ENCODE measurements at regions not wholly inside any gene's neighbourhood (a gene's known extent, or its start where the extent isn't known, plus 50 kb on each side); places are given as distances from the start of the nearest gene placed in this dataset.

DNA sequence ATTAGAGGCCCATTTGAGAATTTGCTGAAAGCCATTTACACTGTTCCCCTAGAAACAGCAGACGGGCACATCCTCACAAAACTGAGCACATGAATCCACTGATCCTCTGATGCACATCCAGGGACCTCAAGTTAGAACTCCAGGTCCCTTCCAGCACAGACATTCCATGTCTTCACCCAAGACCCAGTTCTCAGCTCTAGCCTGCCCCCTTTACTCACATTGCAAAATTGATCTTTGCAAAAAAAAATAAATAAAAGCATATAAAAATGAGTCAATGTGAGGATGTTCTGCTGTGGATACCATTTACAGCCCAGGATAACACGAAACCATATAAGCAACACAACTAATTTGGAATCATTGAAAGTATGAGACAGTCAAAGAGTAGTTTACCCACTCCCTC is 458.2 kb upstream of the JARID2 start:
- in situ Hi-C loops (cut with HindIII; ENCODE audit: low sequenced_read_pairs): no loop called here

DNA sequence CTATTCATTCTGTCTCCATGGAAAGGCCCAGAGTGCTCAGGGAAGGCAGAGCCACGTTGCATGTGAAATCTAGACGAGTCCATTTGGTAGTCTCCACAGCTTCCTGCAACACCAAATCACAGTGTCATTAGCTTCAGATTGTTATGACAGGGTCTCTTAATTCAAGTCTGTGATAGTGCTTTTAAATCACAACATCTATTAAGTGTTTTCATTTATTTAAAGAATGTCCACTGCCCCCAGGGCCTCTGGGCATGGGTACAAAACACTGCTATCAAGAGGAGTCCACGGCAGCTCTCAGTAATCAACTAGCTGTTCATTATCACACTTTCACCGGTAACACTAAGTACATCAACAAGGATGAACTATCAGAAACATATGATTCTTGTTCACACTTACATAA is 455.9 kb upstream of the JARID2 start:
- in situ Hi-C loops (cut with HindIII; ENCODE audit: low sequenced_read_pairs): no loop called here

DNA sequence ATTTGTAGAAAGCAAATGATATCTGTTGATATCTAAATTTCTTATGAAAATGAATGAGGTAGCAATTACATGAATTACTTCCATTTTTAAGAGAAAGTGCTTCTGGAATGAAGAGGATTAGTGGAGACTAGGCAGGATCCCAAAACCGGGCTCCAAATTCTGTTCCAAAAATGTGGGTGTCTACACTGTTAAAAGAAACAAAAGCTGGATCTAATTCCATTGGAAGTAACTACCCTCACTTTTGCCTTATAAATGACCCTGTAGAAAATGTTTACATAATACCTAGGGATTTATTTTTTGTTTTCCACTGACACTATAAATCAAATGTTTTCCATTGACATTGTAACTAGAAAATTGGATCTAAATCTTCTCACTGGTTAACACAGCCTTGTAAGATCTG is 454.9 kb upstream of the JARID2 start:
- in situ Hi-C loops (cut with HindIII; ENCODE audit: low sequenced_read_pairs): no loop called here

DNA sequence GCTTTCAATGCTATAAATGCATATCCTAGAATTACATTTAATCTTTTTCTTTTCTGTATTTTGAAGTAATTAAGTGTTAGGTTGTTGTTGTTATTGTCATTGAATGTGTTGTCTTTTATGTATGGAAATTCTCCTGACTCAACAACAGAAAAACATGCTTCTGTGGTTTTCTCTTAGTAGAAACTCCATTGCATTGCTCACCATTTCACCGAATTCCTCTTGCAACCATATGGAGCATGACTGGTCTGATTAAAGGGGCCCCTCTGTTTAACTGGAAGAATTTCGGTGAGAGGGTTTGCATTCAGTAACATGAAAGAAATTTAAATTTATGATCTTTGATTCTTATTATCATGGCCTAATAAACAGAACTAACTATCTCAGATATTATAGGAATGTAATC is 454.3 kb upstream of the JARID2 start:
- in situ Hi-C loops (cut with HindIII; ENCODE audit: low sequenced_read_pairs): no loop called here

DNA sequence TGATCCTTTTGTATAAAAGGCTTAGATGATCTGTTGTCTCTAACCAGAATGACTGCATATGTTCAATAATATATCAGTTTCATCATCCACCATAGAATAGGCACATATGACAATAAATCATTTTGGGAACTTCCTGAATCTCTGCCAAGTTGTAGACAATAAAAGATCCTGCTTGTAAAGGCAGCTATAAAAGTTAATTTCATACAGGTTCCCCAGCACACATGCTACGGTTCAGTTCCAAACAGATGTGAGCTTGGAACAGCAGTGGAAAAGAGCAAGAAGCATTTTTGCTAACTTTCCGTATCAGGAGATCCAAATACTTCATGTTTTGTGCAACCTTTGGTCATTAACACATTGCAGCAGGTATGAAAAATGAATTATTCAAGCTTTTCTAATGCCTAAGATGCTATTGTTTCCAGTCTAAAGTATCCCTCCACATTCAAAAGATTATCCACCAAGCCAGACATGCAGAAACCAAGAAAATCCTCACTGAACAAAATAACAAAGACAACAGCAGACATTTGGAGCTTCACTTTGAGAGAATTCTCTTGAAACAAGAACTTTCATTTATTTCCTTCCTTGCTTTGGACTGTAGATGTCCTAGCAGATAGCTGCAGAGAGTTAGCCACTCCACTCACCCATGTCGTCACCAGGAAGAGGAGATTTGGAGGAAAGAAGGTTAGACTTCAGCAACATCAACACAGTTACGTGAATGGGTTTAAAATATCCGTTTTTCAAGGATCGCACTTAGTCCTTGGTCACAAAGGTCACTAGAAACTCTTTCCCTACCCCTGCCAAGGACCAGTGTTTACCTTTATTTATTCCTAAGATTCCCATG is 453.5 kb upstream of the JARID2 start:
- in situ Hi-C loops (cut with HindIII; ENCODE audit: low sequenced_read_pairs): no loop called here

DNA sequence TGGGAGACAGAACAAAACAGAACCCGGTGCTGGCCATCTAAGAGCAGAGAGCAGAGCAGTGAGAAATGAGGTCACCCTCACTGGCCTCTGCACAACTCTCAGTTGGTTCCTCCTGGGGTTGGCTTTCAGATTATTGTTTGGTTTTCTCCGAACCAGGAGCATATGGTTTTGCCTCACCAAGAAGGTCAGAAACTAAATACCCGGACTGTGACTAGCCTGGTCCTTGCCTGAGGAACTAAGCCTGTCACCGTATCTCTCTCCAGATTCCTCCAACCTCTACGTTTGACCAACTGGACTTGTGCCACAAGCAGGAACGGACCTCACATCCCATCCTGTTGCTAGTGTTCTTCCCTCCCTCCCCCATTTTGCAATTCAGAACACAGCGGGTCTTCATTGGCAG is 450.4 kb upstream of the JARID2 start:
- in situ Hi-C loops (cut with HindIII; ENCODE audit: low sequenced_read_pairs): no loop called here

DNA sequence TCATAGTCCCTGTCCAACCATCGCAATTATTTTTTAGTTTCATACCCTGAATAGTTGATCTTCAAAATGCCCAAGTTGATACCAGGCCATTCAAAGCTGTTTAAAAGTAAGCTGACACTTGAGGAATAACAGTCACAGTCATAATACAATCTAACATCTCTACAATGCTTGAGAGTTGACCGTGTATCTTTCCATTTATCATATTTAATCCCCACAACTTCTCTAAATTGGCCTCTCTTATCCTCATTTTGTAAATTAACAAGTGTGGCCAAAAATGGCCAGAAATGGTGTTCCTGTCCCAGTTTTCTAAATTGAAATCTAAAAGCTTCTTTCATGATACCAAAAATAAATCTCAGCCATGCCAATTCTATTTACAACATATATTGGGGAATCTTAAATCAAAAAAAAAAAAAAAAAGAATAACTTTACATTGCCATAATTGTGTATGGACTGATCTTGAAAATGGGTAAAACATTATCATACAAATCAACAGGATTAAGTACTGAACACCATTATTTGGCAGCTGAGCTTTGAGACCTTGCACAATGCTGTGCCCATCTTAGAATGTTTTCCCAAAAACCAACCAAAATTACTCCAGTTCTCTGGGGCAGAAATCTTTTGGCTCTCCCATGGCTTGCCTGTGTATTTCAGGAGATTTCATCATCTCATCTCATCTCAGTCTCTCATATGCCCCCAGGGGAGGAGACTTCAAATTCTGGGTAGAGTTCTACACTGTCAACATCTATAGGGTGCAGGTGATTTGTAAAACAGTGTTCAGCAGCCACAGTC is 448.7 kb upstream of the JARID2 start:
- in situ Hi-C loops (cut with HindIII; ENCODE audit: low sequenced_read_pairs): no loop called here

DNA sequence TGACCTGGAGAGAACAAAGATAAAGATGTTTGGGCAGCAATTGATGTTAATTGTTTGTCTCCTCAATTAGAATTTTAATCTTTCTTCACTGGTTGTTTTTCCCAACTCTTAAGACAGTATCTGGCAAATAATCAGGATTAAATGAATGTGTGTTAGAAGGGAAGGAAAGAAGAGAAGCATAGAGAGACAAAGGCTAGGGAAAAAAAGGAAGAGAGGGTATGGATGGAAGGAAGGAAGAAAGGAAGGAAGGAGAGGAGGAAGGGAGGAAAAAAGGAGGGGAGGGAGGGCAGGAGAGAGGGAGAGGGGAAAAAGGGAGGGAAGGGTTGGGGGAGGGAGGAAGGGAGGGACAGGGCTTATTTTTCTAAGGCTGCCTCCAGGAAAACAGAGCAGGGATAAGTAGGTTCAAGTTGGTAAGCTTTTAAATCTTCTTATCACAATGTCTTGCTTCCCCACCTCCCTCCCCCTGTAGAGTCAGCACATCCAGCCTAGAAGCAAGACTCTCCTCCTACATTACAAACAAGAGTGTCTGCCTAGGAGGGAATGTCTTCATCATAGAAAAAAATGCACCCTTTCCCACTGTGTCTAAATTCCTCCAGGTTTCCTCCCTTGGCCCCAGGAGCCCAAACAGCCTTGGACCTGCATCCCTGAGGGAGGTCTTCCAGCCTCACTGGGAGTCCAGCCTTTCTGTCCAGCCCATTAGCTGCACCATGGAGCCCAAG is 447.8 kb upstream of the JARID2 start:
- in situ Hi-C loops (cut with HindIII; ENCODE audit: low sequenced_read_pairs): no loop called here

DNA sequence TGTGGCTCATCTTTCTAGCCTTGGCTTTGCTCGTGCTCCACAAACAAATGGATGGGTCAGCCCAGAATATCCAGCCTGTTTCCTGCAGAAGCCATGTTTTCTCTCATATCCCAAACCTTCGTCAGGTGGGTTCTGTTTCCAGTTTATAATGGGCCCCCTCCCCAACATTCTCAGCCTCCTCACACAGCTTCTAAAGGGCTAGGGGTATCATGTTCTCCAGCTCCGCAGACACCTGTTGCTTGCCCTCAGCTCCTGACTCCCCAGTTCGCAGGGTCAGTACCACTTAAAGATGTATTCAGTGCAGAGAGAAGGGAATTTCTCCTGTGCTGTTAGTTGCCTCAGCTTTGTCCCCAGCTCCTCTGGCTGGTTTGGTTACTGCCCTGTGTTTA is 447.3 kb upstream of the JARID2 start:
- in situ Hi-C loops (cut with HindIII; ENCODE audit: low sequenced_read_pairs): no loop called here

DNA sequence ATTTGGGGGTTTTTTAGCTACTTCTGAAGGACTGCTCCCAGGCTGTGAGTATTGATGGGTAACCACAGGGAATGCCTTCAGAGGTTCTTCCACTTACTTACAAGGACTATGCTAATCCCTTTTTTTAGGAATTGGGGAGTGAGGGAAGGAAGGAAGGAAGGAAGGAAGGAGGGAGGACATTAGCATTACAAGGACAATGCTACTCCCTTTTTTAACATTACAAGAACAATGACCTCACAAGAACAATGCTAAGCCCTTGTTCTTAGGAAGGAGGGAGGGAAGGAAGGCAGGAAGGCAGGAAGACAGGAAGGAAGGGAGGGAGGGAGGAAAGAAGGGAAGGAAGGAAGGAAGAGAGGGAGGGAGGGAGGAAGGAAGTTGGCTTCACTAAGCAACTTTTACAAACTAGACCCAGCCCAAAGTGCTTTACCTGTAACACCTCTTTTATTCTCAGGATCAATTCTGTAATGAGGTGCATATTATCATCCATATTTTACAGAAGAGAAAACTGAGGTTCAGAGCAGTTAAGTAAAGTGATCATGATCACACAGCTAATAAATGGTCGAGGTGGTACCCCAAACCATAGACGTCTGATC is 446.8 kb upstream of the JARID2 start:
- in situ Hi-C loops (cut with HindIII; ENCODE audit: low sequenced_read_pairs): no loop called here

DNA sequence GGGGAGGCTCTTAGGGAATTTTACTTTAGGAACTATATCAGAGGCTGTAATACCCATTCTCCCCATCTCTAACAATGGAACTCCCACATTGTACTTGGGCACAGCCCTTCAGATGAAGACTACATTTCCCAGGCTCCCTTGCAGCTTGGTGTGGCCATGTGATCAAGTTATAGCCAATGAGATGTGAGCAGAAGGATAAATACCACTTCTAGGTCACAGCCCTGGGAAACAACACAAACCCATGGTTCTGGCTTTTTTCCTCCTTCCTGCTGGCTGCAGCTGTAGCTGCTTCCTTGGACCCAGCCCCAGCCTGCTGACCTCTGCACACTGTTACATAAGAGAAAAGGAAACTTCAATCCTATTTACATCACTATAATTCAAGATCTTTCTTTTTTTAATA is 445.9 kb upstream of the JARID2 start:
- in situ Hi-C loops (cut with HindIII; ENCODE audit: low sequenced_read_pairs): no loop called here

DNA sequence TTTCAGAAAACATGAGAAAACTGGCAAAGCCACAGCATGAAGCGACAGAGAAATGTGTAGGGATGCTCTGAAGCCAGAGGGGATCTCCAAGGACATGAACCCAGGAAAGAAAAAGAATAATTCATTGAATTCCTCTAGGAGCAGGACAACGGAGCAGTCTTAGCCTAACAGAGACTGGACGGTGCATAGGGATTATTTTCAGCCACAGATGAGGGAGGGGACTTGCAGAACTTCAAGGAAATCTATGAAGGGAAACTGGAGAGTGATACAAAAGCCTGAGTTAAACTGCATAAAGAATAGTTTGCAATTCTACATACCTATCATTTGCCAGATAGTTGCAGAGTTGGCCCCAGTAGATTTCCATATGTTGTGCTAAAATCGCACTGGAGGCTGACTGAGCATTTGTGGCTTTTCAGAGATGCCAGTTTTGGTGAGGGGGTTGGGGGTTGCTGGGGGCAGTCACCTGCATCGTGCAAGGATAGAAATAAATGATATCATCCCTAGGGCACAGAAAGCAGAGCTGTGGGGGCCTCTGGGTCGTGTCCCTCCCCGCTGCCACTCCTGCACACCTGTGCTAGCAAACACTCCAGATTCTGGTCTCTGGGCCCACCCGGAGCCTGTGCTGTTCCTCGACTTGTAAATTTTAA is 443.2 kb upstream of the JARID2 start:
- in situ Hi-C loops (cut with HindIII; ENCODE audit: low sequenced_read_pairs): no loop called here

DNA sequence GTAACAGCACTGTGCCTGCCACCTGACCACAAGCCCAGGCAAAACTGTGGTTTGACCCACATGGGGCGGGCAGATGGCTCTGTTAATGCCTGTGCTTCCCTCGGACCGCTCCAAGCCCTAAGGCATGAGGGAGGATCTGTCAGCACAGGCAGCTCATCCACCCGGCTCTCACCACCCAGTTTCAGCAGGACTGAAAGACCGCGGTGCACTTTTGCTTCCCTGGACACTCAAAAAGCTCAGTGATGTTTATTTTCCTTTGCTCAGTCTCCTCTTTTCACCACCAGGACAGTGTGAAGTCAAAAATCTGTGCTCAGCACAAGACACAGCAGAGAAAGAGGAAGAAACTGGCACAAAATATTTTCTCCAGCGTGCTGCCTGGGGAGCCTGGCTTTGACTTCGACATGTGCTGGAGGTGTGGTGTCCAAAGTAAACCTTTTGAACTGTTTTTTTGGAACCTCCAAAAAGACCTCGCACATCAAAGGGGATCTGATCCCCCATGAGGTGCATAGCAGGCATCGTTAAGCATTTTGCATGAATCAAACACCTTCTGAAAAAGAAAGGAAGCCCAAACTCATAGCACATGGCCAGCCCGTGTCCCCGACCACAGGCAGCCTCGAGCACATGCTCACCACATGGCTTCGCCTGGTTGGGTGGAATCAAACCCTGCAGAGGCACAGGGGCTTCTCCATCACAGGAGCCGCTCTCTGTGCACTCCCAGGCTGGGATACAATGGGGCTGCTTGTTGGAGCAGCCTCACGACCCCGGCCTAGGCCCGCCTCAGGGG is 441.7 kb upstream of the JARID2 start:
- in situ Hi-C loops (cut with HindIII; ENCODE audit: low sequenced_read_pairs): no loop called here

DNA sequence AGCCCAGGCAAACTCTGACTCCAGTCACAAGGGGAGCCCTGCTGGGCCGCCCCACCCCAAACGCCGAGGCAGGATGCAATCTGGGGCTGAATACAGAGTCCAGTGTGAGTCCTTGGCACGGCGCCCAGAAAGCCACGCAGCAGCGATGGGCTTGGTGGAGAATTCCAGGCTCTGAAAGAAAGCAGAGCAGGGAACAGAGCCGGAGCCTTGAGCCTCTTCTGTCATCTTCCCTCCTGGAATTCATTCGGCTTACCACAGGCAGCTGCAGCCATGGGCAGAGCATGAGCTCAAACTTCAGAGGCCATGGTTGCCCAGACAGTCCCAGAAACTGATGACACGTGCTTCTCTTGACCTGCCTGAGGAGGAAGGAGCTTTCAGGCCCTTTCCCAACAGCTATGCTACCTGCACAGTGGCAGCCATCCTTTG is 441.1 kb upstream of the JARID2 start:
- in situ Hi-C loops (cut with HindIII; ENCODE audit: low sequenced_read_pairs): no loop called here

DNA sequence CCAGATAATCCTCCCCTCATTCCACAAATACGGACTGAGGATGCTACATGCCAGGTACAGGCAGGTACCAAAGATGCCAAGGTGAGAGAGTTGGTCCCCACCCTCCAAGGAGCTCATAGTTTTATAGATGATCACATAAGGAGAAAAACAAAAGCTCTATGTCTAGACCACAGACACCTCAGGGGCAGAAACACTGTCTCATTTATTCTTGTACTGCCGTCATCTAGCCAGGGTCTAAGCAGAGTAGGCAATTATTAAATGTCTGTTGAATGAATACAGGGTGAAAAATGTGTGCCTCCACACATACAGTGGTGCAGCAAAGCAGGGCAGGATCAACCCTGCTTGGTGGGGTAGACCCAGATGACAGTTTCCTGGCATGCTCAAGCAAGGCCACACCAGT is 439.8 kb upstream of the JARID2 start:
- in situ Hi-C loops (cut with HindIII; ENCODE audit: low sequenced_read_pairs): no loop called here

DNA sequence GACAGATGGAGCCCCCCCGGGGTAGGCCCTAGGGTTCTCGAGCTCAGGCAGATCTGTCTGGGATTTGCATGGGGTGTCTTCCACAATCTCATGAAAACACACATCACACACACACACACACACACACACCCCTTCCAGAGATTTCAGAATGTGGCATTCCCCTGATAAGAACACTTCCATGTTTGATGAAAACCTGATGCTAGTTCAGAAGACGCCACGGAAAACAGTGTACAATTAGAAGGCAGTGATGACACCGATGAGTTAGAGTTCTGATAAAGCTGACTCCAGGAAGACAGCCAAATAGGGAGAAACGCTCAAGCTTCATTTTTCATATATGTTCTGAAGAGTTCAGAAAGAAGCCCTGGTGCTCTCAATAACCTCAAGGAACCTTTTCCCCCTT is 438.7 kb upstream of the JARID2 start:
- in situ Hi-C loops (cut with HindIII; ENCODE audit: low sequenced_read_pairs): no loop called here

DNA sequence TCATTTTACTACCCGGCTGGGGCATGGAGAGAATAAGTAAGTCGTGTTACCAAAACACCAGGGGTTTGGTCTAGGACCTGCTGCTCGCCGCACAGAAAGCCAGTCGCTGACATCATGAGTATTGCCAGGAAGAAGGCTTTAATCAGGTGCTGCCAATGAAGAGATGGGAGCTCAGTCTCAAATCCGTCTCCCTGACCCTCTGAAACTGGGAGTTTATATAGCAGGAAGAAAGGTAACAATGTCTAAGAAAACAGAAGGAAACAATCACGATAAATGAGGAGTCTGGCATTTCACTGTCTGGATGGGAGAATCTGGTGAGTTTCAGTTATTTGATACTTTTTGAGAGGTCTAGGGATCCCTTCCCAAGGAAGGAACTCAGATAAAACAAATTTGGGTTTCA is 437.9 kb upstream of the JARID2 start:
- in situ Hi-C loops (cut with HindIII; ENCODE audit: low sequenced_read_pairs): no loop called here

DNA sequence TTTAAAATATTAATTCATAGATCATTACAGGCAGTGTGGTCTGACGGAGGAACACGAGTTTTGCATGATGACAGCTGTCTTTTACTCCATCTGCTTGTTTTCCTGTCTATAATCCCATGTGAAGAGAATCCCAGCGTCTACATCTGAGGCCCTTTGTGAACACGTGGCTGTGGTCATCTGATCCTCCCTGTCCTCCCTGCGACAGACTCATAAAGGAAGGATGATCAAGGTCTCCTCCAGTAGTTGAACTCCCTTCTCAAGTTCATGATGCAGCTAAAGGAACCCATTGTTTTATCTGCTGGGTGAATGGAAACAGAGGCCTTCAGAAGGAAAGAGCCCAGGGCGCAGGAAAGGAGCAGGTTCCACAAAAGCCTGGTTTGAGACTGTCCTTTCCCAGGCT is 435.8 kb upstream of the JARID2 start:
- in situ Hi-C loops (cut with HindIII; ENCODE audit: low sequenced_read_pairs): no loop called here

DNA sequence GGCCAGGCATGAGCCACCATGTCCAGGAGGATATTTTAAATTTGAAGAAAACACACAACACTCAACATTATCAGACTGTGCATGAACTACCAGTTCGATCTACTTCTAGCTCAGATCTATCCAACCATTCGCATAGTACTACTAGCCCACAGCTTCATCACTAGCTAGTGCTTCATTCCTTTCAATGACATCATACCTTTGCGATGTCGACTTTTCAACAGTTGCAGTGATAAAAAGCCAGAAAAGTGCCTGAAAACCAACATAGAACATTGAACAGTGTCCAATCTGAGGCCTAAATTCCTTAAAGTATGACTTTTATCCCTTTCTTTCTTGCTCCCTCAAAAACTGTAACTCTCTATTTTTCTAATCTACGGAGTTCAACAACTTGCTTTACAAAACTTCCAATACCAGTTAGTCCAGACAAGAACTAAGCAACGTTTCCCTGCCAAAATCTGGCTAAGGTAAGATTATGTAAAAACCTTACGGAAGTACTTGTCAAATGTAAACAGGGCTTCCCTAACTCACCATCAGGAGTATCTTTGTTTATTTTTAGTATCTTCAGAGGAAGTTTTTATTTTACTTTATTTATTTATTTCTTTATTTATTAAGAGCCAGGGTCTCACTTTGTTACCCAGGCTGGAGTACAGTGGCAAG is 434.0 kb upstream of the JARID2 start:
- in situ Hi-C loops (cut with HindIII; ENCODE audit: low sequenced_read_pairs): no loop called here

DNA sequence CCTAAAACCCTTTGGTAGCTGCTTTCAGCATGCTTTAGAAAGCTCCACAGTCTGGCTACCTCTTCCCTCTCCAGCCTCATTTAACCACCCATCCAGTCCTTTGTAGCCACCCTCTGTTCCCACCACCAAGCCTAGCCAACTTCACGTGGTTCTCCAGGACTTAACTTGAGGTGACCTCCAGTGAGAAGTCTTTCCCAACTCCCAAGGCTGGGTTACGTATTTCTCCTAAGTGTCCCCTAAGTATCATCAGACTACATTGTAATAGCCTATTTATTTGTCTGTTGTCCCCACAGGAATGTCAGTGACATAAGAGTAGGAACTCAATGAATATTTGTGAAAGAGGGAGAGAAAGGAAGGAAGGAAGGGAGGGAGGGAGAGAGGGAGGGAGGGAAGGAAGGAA is 431.9 kb upstream of the JARID2 start:
- in situ Hi-C loops (cut with HindIII; ENCODE audit: low sequenced_read_pairs): no loop called here
